Kidney (tissue), 13 donors: ENCODE measurements at regions not wholly inside any gene's neighbourhood (a gene's known extent, or its start where the extent isn't known, plus 50 kb on each side); places are given as distances from the start of the nearest gene placed in this dataset.

Experiments used
- DNase-seq, 5 donors: peaks; one replicate each; pipeline ENCODE4 v3.0.0-alpha.2; 2013 to 2020
- FAIRE-seq: peaks from 2 replicates; lab custom pipeline; 2012; peaks lifted over from hg19 to GRCh38; lab: Jason Lieb, UNC
- H3K27ac ChIP-seq, 2 donors: one replicate each; pipeline ENCODE4 v1.7.0; 2013; ENCODE audit warnings: low read depth in 2 of 2, low read length in 2 of 2, inconsistent platforms in 1 of 2
- H3K27me3 ChIP-seq: one replicate; pipeline ENCODE4 v1.7.1; 2013; ENCODE audit warnings: low read length, inconsistent platforms; ENCODE audit not compliant: control insufficient read depth, insufficient read depth
- H3K36me3 ChIP-seq, 3 donors: one replicate each; pipeline versions ENCODE4 v1.7.0 to v1.7.1; 2013; ENCODE audit warnings: low read length in 3 of 3, control low read depth in 1 of 3, inconsistent platforms in 1 of 3; ENCODE audit not compliant: insufficient read depth in 3 of 3, control insufficient read depth in 2 of 3
- H3K4me1 ChIP-seq, 3 donors: one replicate each; pipeline versions ENCODE4 v1.7.0 to v1.7.1; 2013; ENCODE audit warnings: low read length in 3 of 3, inconsistent platforms in 1 of 3, low read depth in 1 of 3; ENCODE audit not compliant: control insufficient read depth in 2 of 3, insufficient read depth in 2 of 3
- H3K4me3 ChIP-seq, 3 donors: one replicate each; pipeline versions ENCODE4 v1.7.0 to v1.8.1; 2013; ENCODE audit warnings: low read length in 3 of 3, control low read depth in 1 of 3, inconsistent platforms in 1 of 3
- H3K9ac ChIP-seq, 3 donors: one replicate each; pipeline versions ENCODE4 v1.7.0 to v1.7.1; 2013; ENCODE audit warnings: low read length in 3 of 3, control low read depth in 1 of 3, inconsistent platforms in 1 of 3
- H3K9me3 ChIP-seq, 3 donors: one replicate each; pipeline versions ENCODE4 v1.7.0 to v1.7.1; 2013; ENCODE audit warnings: low read length in 3 of 3, control low read depth in 1 of 3, inconsistent platforms in 1 of 3; ENCODE audit not compliant: control insufficient read depth in 2 of 3, insufficient read depth in 1 of 3
- intact Hi-C: fragments of 100-400 bp; cut with DNase I; formaldehyde crosslinking; loops from one replicate; pipeline ENCODE4 v1.11.1; 2022
- TF ChIP-seq, protein P1 (sequence below): IDR thresholded peaks from 3 replicates; pipeline ENCODE4 v1.5.1; 2012; ENCODE audit warnings: mild to moderate bottlenecking, moderate library complexity, borderline replicate concordance; ENCODE audit not compliant: insufficient read depth; ENCODE audit errors: extremely low read depth
- donor health status: control.
- donor health status: control.
- donor health status: control.
- donor health status: control.
- donor health status: control.
- donor health status: DM: yes; HTN: yes; CAD: no.
- donor health status: Normal renal cell carcinoma (clear cell type).

GRCh38 chr13:50527612-50528509, 315.6 kb downstream of the DLEU7 start:
- Histone ChIP-seq H3K27ac (no peak overlapping the region), H3K9me3 (no peaks in the 10 kb centered on the region), H3K4me3 (no peak overlapping the region), H3K27me3 (no peaks in the 10 kb centered on the region), H3K36me3 (no peaks in the 10 kb centered on the region), H3K9ac (no peak overlapping the region), H3K4me1 (peaks cover 0 to 21% (median 14%) of the 10 kb centered on the region in 3 donors)
- TF ChIP-seq, protein P1, sequence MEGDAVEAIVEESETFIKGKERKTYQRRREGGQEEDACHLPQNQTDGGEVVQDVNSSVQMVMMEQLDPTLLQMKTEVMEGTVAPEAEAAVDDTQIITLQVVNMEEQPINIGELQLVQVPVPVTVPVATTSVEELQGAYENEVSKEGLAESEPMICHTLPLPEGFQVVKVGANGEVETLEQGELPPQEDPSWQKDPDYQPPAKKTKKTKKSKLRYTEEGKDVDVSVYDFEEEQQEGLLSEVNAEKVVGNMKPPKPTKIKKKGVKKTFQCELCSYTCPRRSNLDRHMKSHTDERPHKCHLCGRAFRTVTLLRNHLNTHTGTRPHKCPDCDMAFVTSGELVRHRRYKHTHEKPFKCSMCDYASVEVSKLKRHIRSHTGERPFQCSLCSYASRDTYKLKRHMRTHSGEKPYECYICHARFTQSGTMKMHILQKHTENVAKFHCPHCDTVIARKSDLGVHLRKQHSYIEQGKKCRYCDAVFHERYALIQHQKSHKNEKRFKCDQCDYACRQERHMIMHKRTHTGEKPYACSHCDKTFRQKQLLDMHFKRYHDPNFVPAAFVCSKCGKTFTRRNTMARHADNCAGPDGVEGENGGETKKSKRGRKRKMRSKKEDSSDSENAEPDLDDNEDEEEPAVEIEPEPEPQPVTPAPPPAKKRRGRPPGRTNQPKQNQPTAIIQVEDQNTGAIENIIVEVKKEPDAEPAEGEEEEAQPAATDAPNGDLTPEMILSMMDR = no peak
- intact Hi-C loops = no loop called here
- DNase-seq = no peak
- no peak for FAIRE-seq

DNA sequence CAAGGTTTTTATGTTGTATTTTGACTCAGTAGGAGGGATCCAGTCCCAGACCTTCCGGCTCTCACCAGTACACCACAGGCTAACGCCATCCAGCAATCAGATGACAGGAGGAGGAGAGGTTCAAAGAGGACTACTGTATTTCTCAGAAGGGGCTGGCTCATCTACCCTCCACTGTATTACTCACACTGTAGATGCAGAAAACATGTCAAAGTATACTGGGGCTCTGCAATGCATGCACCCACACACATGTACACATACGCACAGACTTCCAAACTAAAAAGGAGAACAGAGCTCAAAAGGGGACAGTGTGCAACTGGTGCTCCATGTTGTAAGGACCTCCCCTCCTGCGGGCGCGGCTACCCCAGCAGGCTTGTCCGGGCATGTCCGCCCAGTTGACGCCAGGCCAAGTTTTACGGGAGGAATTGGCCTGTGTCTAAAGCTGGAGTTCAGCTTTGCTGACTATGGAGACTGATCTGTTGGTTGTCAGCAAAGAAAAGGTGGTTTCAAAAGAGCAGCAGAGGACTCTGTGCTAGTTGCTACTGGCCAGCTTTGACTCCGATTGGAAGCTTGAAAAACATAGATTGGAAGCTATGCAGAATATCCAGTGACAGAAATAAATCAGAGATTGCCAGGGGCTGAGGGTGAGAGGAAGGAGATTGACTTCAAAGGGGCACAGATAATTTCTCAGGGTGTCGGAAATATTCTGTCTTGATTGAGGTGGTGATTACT, 314.2 kb downstream of the DLEU7 start:
- DNase-seq = peak in 4 of 5 donors; percentile 29 to 94 (median 57)
- H3K36me3 ChIP-seq = no peaks in the 10 kb centered on the region
- TF ChIP-seq, protein P1 = no peak
- intact Hi-C loops = no loop called here
- H3K27ac ChIP-seq = peak overlapping the region; percentile 1 to 55
- H3K27me3 ChIP-seq = no peaks in the 10 kb centered on the region
- no peaks in the 10 kb centered on the region for H3K9me3 ChIP-seq
- no peak overlapping the region for H3K9ac ChIP-seq
- FAIRE-seq = no peak
- H3K4me3 ChIP-seq = peak overlapping the region in 2 of 3 donors; percentile 9 to 30
- H3K4me1 ChIP-seq = peaks cover 0 to 21% (median 14%) of the 10 kb centered on the region in 3 donors

GRCh38 chr13:50531917-50532899, 311.3 kb downstream of the DLEU7 start:
- H3K36me3 ChIP-seq = no peaks in the 10 kb centered on the region
- H3K4me1 ChIP-seq = peaks cover 0 to 15% (median 14%) of the 10 kb centered on the region in 3 donors
- H3K9me3 ChIP-seq = peaks cover 0 to 12% (median 2%) of the 10 kb centered on the region in 3 donors
- TF ChIP-seq, protein P1 = peak; percentile 49
- intact Hi-C loops = no loop called here
- no peak overlapping the region for H3K9ac ChIP-seq
- H3K27me3 ChIP-seq = no peaks in the 10 kb centered on the region
- no peak overlapping the region for H3K27ac ChIP-seq
- FAIRE-seq = peak; percentile 42
- DNase-seq = peak in 1 of 5 donors; percentile 48
- no peak overlapping the region for H3K4me3 ChIP-seq
